ENCODE measurements at regions not wholly inside any gene's neighbourhood (a gene's known extent, or its start where the extent isn't known, plus 50 kb on each side); places are given as distances from the start of the nearest gene placed in this dataset.

- no TSS peak for BruUV-seq (replicated peaks)
- Histone ChIP-seq H3K27ac (ENCODE audit: low read length) (no peak overlapping the region), H3K4me3 (ENCODE audit: low read length) (no peak overlapping the region), H3K36me3 (ENCODE audit: low read depth, low read length) (no peaks in the 10 kb centered on the region), H3K9me2 (replicated peaks; ENCODE audit: low read length) (no peaks in the 10 kb centered on the region), H3F3A (ENCODE audit: low read length, unreplicated experiment) (no peaks in the 10 kb centered on the region), H3K4me1 (ENCODE audit: insufficient read depth, low read length) (no peaks in the 10 kb centered on the region), H4K20me1 (ENCODE audit: low read length) (no peaks in the 10 kb centered on the region), H3K9ac (ENCODE audit: low read length) (no peak overlapping the region), H3K27me3 (ENCODE audit: low read length) (no peaks in the 10 kb centered on the region), H3K4me2 (ENCODE audit: low read length) (peak overlapping the region; percentile 40), H3K79me2 (ENCODE audit: low read length) (no peaks in the 10 kb centered on the region), H3K9me3 (ENCODE audit: low read length) (no peaks in the 10 kb centered on the region), H2AFZ (ENCODE audit: low read length) (0 out of 2 replicates have a peak overlapping the region, but pooled peaks have one; percentile 34)
- no peak for TF ChIP-seq EZH2 (IDR thresholded peaks at IDR 0.05; ENCODE audit: low read length, unreplicated experiment)
- TF ChIP-seq, protein P1, sequence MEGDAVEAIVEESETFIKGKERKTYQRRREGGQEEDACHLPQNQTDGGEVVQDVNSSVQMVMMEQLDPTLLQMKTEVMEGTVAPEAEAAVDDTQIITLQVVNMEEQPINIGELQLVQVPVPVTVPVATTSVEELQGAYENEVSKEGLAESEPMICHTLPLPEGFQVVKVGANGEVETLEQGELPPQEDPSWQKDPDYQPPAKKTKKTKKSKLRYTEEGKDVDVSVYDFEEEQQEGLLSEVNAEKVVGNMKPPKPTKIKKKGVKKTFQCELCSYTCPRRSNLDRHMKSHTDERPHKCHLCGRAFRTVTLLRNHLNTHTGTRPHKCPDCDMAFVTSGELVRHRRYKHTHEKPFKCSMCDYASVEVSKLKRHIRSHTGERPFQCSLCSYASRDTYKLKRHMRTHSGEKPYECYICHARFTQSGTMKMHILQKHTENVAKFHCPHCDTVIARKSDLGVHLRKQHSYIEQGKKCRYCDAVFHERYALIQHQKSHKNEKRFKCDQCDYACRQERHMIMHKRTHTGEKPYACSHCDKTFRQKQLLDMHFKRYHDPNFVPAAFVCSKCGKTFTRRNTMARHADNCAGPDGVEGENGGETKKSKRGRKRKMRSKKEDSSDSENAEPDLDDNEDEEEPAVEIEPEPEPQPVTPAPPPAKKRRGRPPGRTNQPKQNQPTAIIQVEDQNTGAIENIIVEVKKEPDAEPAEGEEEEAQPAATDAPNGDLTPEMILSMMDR (conservative IDR thresholded peaks at IDR 0.05; ENCODE audit: low read depth, low read length), result peak; percentile 81
- ATAC-seq, result peak; percentile 47; the same call in 1 of the 2 replicates
- peak; percentile 44 for DNase-seq
- ChIA-PET CTCF (no interaction called here), POLR2A (ENCODE audit: unreplicated experiment) (no interaction called here)
- intact Hi-C loops (cut with micrococcal nuclease), result loop anchor here (2.0 to 10.0 kb wide), 2 partner anchors 135 to 255 kb away; no protein-coding TSS in a partner anchor
These were observed 51.9 kb upstream of the USP47 start for GRCh38 chr11:11789735-11790369.

DNA sequence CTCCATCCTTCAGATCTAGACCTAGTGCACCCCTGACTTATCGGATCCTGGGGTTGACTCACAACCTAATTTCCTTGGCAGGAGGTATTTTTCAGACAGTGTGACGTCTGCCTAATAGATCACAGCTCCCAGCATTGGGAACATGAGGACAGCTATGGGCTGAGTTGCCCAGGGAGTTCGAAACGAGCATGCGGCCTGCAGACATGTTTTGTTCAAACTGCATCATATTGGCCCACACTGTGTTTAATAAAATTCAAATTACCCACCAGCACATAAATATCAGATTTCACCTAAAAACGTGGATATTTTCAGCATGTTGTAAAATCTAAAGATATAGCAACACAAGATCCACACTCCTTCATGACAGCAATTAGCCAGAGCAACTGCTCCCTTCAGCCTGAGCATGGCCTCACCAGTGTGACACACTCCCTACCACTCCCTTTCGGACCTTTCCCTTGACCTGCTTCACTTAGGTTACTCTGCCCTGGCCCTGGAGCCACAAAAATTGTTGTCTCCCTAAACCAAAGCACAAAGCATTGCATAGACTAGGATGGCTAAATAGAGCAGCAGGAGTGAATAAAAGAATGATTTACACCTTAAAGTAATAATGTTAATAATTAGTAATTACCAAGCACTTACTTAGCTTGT, 53.6 kb upstream of the USP47 start:
- no peak for DNase-seq
- no TSS peak for BruUV-seq (replicated peaks)
- peak; percentile 29 for ATAC-seq
- H4K20me1 ChIP-seq (ENCODE audit: low read length), result no peaks in the 10 kb centered on the region
- no peak overlapping the region for H3K4me2 ChIP-seq (ENCODE audit: low read length)
- no peak overlapping the region for H3K27ac ChIP-seq (ENCODE audit: low read length)
- no peaks in the 10 kb centered on the region for H3F3A ChIP-seq (ENCODE audit: low read length, unreplicated experiment)
- H3K4me1 ChIP-seq (ENCODE audit: insufficient read depth, low read length), result no peaks in the 10 kb centered on the region
- no peak overlapping the region for H3K9ac ChIP-seq (ENCODE audit: low read length)
- TF ChIP-seq, protein P1 (conservative IDR thresholded peaks at IDR 0.05; ENCODE audit: low read depth, low read length), result no peak; the same call in 1 of the 2 replicates
- TF ChIP-seq EZH2phosphoT487 (IDR thresholded peaks at IDR 0.05; ENCODE audit: borderline replicate concordance, low read length), result no peak
- no peak for TF ChIP-seq EZH2 (IDR thresholded peaks at IDR 0.05; ENCODE audit: low read length, unreplicated experiment)
- no peaks in the 10 kb centered on the region for H3K9me3 ChIP-seq (ENCODE audit: low read length)
- H3K4me3 ChIP-seq (ENCODE audit: low read length), result no peak overlapping the region
- CTCF ChIA-PET, result interaction anchor here (0.6 to 1.6 kb wide), 3 partner anchors 256 to 767 kb away, joined by 3 to 17 read pairs (median 5); no protein-coding TSS in a partner anchor
- H3K36me3 ChIP-seq (ENCODE audit: low read depth, low read length), result no peaks in the 10 kb centered on the region
- no peak overlapping the region for H2AFZ ChIP-seq (ENCODE audit: low read length)
- H3K27me3 ChIP-seq (ENCODE audit: low read length), result no peaks in the 10 kb centered on the region
- no peaks in the 10 kb centered on the region for H3K9me2 ChIP-seq (replicated peaks; ENCODE audit: low read length)
- no peaks in the 10 kb centered on the region for H3K79me2 ChIP-seq (ENCODE audit: low read length)
- intact Hi-C loops (cut with micrococcal nuclease), result loop anchor here (2.0 kb wide), 1 partner anchor 257 kb away; no protein-coding TSS in a partner anchor
- POLR2A ChIA-PET (ENCODE audit: unreplicated experiment), result no interaction called here
